Colon (tissue), 2 donors: ENCODE measurements at regions not wholly inside any gene's neighbourhood (a gene's known extent, or its start where the extent isn't known, plus 50 kb on each side); places are given as distances from the start of the nearest gene placed in this dataset.
A peak's percentile ranks its signal among the peaks of the same experiment; 100 is the strongest.
"Not testable (repeated sequence)": the region's sequence is repeated elsewhere in the genome, so short reads cannot be mapped to it uniquely, and the experiment has no call there.

ENCODE experiments used
- FAIRE-seq: peaks from 2 replicates; lab custom pipeline; 2012; peaks lifted over from hg19 to GRCh38; lab: Jason Lieb, UNC
- donor health status: control.
- donor health status: control.

DNA sequence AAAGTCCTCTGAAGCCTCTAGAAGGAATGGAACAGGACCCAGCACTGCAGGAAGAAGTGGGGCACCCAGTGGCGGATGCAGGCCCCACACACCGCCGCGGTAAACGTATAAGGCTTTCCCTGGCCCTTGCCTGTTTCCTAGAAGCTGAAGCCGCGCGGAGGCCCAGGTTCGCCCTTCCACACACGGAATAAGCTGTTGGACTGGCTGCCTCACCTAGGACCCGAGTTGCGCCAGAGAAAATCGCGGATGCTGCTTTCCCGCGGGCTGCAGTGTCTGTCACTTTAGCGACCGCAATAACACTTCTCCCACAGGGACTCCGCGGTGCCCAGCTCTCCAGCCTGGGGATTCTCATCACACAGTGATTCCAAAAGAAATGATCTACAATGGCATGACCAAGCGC is 1736.9 kb downstream of the TP53TG3F start:
- FAIRE-seq: no peak

- FAIRE-seq: no peak
Observed at GRCh38 chr16:35197656-35198055, 1738.2 kb downstream of the TP53TG3F start.

DNA sequence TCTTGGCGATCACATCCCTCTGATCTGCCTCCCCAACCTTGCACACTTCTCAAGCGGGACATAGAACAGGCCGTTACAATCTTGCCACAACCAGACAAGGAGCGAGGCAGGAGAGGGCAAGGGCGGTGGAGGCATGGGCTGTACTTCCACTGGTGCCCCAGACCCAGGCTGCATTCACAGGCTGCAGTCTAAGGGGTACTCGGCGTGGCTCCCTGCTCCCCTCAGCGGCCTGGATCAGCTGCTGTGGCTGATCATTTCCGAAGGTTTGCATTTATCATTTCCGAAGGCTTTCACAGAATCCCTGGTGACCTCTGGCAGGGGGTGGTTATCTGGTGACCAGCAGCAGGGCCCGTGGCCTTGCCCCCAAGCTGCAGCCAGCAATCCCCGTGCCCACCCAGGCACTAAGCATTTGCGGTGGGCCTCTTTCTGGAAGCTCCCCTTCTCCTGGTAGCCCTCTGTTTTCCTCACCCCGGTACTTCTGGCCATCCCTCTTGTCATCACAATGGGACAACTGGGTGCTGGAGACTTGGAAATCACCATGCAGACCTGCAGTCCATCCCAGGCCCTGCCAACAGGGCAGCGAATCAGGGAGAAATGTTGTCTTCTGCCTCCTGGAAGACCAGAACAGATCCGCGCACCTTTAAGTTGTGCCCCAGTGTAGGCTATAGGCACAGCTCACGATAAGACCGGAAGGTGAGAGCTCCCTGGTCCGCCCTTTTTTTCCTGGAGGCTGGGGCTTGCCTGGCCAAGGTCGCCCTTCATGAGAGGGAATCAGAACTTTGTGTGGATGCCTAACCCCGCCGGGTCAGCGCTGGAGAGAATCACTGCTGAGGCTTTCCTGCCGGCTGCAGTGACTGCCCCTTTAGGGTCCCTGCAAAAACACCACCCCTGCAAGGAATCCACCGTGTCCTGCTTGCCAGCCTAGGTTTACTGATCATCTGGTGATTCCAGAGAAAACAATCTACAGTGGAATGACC is 1739.1 kb downstream of the TP53TG3F start:
- FAIRE-seq: no peak

GRCh38 chr16:35200662-35201061 is 1741.2 kb downstream of the TP53TG3F start:
- FAIRE-seq: no peak

DNA sequence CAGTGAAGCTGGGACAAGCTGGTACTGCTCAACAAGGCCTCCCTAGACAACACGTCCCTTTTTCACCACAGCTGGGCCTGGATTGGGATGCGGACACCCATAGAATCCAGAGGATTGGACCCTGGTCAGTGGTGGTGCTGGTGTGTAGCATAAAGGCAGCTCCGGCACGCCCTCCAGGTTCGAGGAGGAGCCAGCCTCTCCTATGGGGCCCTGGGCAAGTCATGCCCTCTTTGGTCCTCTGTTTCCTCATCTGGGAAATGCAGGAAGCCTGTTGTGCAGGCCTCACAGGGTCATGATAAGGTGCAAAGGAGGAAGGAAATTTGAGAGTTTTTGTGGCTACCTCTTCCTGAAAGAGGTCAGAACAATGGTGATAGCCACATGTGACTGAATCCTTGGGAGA is 1741.7 kb downstream of the TP53TG3F start:
- FAIRE-seq: no peak

- FAIRE-seq: no peak
Observed at GRCh38 chr16:35203636-35204035, 1744.2 kb downstream of the TP53TG3F start.

- no peak for FAIRE-seq
Observed at GRCh38 chr16:35207059-35207999, 1747.9 kb downstream of the TP53TG3F start.

- no peak for FAIRE-seq
Observed at GRCh38 chr16:35208001-35208935, 1748.9 kb downstream of the TP53TG3F start.

- FAIRE-seq: no peak
Observed at GRCh38 chr16:35210681-35211433, 1751.4 kb downstream of the TP53TG3F start.

DNA sequence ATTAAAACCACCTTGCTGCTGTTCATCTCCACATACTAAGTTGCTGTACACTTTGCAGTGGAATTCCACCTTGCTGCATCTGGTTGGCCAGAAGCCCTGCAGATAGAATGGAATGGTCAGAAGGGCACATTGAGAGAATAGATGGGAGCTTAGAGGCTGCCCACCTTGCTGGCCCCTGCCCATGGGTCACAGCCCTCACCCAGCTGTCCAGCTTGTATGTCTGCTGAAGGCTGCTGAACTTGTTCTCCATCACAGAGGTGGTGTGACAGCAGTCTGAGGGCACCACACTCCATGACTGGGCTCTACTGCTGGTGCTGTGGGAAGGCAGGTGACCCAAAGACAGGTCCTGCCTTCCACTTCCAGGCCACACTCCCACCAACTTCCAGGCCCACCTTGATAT is 1755.4 kb downstream of the TP53TG3F start:
- no peak for FAIRE-seq

DNA sequence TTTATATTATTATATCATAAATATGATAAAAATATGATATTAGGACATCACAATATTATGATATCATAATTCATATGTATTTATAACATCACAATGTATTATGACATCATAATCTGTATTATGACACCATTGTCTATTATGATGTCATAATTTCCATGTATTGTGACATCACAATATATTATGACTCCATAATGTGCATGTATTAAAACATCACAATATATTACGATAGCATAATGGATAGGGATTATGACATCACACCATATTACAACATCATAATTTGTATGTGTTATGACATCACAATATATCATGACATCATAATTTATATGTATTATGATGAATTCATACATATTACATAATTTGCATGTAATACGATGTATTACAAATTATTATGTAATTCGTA is 1755.9 kb downstream of the TP53TG3F start:
- peak; percentile 41 for FAIRE-seq

- not testable (repeated sequence) for FAIRE-seq
Observed at GRCh38 chr16:35216261-35216660, 1756.8 kb downstream of the TP53TG3F start.

GRCh38 chr16:35221482-35222185 is 1762.2 kb downstream of the TP53TG3F start:
- FAIRE-seq: no peak

GRCh38 chr16:35234679-35235078 is 1775.3 kb downstream of the TP53TG3F start:
- no peak for FAIRE-seq

- FAIRE-seq: no peak
Observed at GRCh38 chr16:35239561-35239960, 1780.1 kb downstream of the TP53TG3F start.

DNA sequence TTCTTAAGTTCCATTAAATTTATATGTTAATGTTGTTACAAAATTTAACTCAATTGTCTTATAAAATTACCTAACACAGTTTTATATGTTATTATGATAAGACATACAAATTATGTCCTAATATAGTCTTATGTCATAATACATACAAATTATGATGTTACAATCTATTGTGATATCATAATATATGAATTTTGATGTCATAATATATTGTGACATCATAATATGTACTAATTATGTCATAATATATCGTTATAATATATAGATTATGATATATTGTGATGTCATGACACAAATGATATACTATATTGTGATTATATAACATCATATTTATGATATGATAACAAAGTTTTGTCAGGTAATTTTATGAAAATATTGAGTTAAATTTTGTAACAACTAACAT is 1789.6 kb downstream of the TP53TG3F start:
- peak; percentile 90 for FAIRE-seq

GRCh38 chr16:35252356-35252936 is 1793.0 kb downstream of the TP53TG3F start:
- peak; percentile 41 for FAIRE-seq

- FAIRE-seq: no peak
Observed at GRCh38 chr16:35255186-35255803, 1795.9 kb downstream of the TP53TG3F start.

DNA sequence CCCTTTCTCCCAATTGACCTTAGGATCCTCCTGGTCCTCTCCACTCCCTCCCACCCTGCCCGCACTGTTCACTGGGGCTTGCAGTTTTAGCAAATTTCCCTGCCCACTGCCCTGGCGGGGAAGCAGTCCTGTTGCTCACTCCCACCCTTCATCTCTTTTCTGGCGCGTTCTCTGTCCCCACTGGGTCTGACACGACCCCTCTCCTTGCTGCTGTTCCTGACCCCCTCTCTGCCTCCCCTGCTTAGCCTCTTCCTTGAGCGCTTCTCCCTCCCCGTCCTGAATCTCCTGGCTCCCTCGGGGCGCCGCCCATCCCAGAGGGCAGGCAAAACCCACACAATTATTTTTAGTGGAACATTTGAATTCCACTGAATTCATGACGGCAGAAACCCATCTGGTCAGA is 1796.4 kb downstream of the TP53TG3F start:
- no peak for FAIRE-seq
